Liver (tissue), 8 donors: ENCODE measurements at regions not wholly inside any gene's neighbourhood (a gene's known extent, or its start where the extent isn't known, plus 50 kb on each side); places are given as distances from the start of the nearest gene placed in this dataset.

Experiments used
- DNase-seq: peaks from one replicate; pipeline ENCODE4 v3.0.0-alpha.2; 2017; ENCODE audit warnings: low spot score
- H3K27ac ChIP-seq, 2 donors: one replicate each; pipeline ENCODE4 v1.7.0; 2013; ENCODE audit warnings: inconsistent platforms in 2 of 2, low read length in 2 of 2, control low read depth in 1 of 2, low read depth in 1 of 2, mild to moderate bottlenecking in 1 of 2
- H3K27me3 ChIP-seq, 4 donors: one replicate each; pipeline versions ENCODE4 v1.6.1 to v1.7.0; 2013; ENCODE audit warnings: low read length in 3 of 4, inconsistent platforms in 1 of 4, mild to moderate bottlenecking in 1 of 4, moderate library complexity in 1 of 4; ENCODE audit not compliant: control insufficient read depth in 4 of 4, insufficient read depth in 4 of 4
- H3K36me3 ChIP-seq, 4 donors: one replicate each; pipeline versions ENCODE4 v1.6.1 to v1.7.0; 2013; ENCODE audit warnings: low read length in 3 of 4, mild to moderate bottlenecking in 3 of 4, low read depth in 1 of 4, moderate library complexity in 1 of 4; ENCODE audit not compliant: control insufficient read depth in 4 of 4, insufficient read depth in 3 of 4
- H3K4me1 ChIP-seq, 4 donors: one replicate each; pipeline versions ENCODE4 v1.6.1 to v1.7.0; 2013; ENCODE audit warnings: low read length in 3 of 4, mild to moderate bottlenecking in 3 of 4, moderate library complexity in 1 of 4; ENCODE audit not compliant: control insufficient read depth in 4 of 4, insufficient read depth in 4 of 4
- H3K4me3 ChIP-seq, 3 donors: one replicate each; pipeline versions ENCODE4 v1.6.1 to v1.7.0; 2013; ENCODE audit warnings: low read length in 3 of 3, control low read depth in 1 of 3, low read depth in 1 of 3, mild to moderate bottlenecking in 1 of 3
- H3K9ac ChIP-seq, 2 donors: one replicate each; pipeline ENCODE4 v1.7.0; 2013; ENCODE audit warnings: low read length in 2 of 2, mild to moderate bottlenecking in 2 of 2, moderate library complexity in 2 of 2, control low read depth in 1 of 2, low read depth in 1 of 2
- H3K9me3 ChIP-seq, 4 donors: one replicate each; pipeline versions ENCODE4 v1.6.1 to v1.7.0; 2013; ENCODE audit warnings: low read length in 3 of 4; ENCODE audit not compliant: control insufficient read depth in 4 of 4
- ATF3 ChIP-seq: IDR thresholded peaks from 2 replicates; pipeline ENCODE4 v1.6.1; 2016; ENCODE audit warnings: antibody characterized with exemption
- EGR1 ChIP-seq, 2 donors: IDR thresholded peaks; 2 replicates each; pipeline ENCODE4 v1.6.1; 2016 to 2018; ENCODE audit warnings: antibody characterized with exemption in 2 of 2, low read depth in 2 of 2
- FOXA1 ChIP-seq: IDR thresholded peaks from 2 replicates; pipeline ENCODE4 v1.6.1; 2016; ENCODE audit warnings: antibody characterized with exemption
- FOXA2 ChIP-seq: IDR thresholded peaks from 2 replicates; pipeline ENCODE4 v1.6.1; 2016; ENCODE audit warnings: antibody characterized with exemption
- GABPA ChIP-seq, 2 donors: IDR thresholded peaks in 1 of 2; conservative IDR thresholded peaks in 1 of 2; 2 replicates each; pipeline ENCODE4 v1.6.1; 2016; ENCODE audit warnings: antibody characterized with exemption in 2 of 2, mild to moderate bottlenecking in 1 of 2, moderate library complexity in 1 of 2
- HNF4A ChIP-seq, 2 donors: conservative IDR thresholded peaks; 2 replicates each; pipeline ENCODE4 v1.6.1; 2016; ENCODE audit warnings: antibody characterized with exemption in 2 of 2, mild to moderate bottlenecking in 2 of 2
- JUND ChIP-seq, 2 donors: IDR thresholded peaks; 2 replicates each; pipeline ENCODE4 v1.6.1; 2016; ENCODE audit warnings: antibody characterized with exemption in 2 of 2
- MAX ChIP-seq: IDR thresholded peaks from 2 replicates; pipeline ENCODE4 v1.6.1; 2016; ENCODE audit warnings: antibody characterized with exemption
- NR2F2 ChIP-seq: IDR thresholded peaks from 2 replicates; pipeline ENCODE4 v1.6.1; 2016; ENCODE audit warnings: antibody characterized with exemption
- REST ChIP-seq: IDR thresholded peaks from 2 replicates; pipeline ENCODE4 v1.6.1; 2016; ENCODE audit warnings: antibody characterized with exemption, mild to moderate bottlenecking
- RXRA ChIP-seq, 2 donors: IDR thresholded peaks; 2 replicates each; pipeline ENCODE4 v1.6.1; 2017 to 2018; ENCODE audit warnings: antibody characterized with exemption in 2 of 2, mild to moderate bottlenecking in 1 of 2
- SP1 ChIP-seq: IDR thresholded peaks from 2 replicates; pipeline ENCODE4 v1.6.1; 2018; ENCODE audit warnings: antibody characterized with exemption, mild to moderate bottlenecking
- TAF1 ChIP-seq: conservative IDR thresholded peaks from 2 replicates; pipeline ENCODE4 v1.6.1; 2016; ENCODE audit warnings: antibody characterized with exemption, mild to moderate bottlenecking
- YY1 ChIP-seq: IDR thresholded peaks from 2 replicates; pipeline ENCODE4 v1.6.1; 2016; ENCODE audit warnings: antibody characterized with exemption, mild to moderate bottlenecking
- WGBS: extraction: QIAGEN DNeasy Blood & Tissue Kit; methylation state at CpG from one replicate; pipeline ENCODE4 v1.1.7; 2013; 5-methylcytosine and 5-hydroxymethylcytosine counted together
- TF ChIP-seq, protein P1 (sequence below): fragments of 150-350 bp; IDR thresholded peaks from 2 replicates; pipeline ENCODE4 v1.5.1; 2017; ENCODE audit warnings: improper control_type of control experiment, low read depth, low read length; ENCODE audit not compliant: missing input control
- donor health status: healthy.
- donor health status: healthy.
- donor health status: healthy.
- donor health status: healthy.
- donor health status: healthy.

- no peak for TF ChIP-seq ATF3
- no peak for TF ChIP-seq SP1
- no peak for TF ChIP-seq GABPA (IDR thresholded peaks at IDR 0.05 in 1 of 2, conservative IDR thresholded peaks at IDR 0.05 in 1 of 2)
- TF ChIP-seq JUND (IDR thresholded peaks at IDR 0.05): no peak
- no peak for TF ChIP-seq YY1
- no peak for TF ChIP-seq RXRA (IDR thresholded peaks at IDR 0.05)
- no peak for TF ChIP-seq TAF1
- no peak for TF ChIP-seq FOXA2
- TF ChIP-seq EGR1 (IDR thresholded peaks at IDR 0.05; ENCODE audit: low read depth in 2 of 2): no peak
- no peak for TF ChIP-seq HNF4A (conservative IDR thresholded peaks at IDR 0.05)
- Histone ChIP-seq H3K4me1 (peaks cover 0 to 5% (median 2%) of the 10 kb centered on the region in 4 donors), H3K36me3 (no peaks in the 10 kb centered on the region), H3K27ac (no peak overlapping the region), H3K9ac (no peak overlapping the region), H3K4me3 (no peak overlapping the region), H3K27me3 (no peaks in the 10 kb centered on the region), H3K9me3 (no peaks in the 10 kb centered on the region)
- WGBS: 97% methylated on average over 1 of the region's 1 CpG
- DNase-seq: no peak
These were observed 107.2 kb upstream of the DUSP10 start for GRCh38 chr1:221849110-221849509.

DNA sequence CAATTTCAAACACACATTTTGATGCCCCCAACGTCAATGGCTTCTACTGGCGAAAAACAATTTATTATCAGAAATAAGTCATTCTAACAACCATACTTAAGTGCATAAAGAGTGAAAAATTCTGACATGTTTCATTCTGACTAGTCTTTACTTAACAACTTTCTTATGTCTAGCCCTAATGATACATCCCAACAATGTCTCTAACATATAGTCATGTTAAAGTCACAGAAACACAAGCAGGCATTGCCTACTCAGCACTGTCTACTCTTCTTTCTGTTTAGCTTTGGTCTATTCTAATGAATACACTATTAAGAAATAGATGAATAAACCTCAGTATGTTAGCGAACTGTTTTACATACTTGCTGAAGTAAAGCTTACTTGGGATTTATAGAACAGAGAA lies 105.8 kb upstream of the DUSP10 start:
- Histone ChIP-seq H3K4me3 (no peak overlapping the region), H3K4me1 (peaks cover 0 to 5% (median 2%) of the 10 kb centered on the region in 4 donors), H3K27me3 (no peaks in the 10 kb centered on the region), H3K9ac (no peak overlapping the region), H3K27ac (no peak overlapping the region), H3K9me3 (no peaks in the 10 kb centered on the region), H3K36me3 (no peaks in the 10 kb centered on the region)
- DNase-seq: no peak
- no peak for TF ChIP-seq MAX
- no peak for TF ChIP-seq REST
- no peak for TF ChIP-seq HNF4A (conservative IDR thresholded peaks at IDR 0.05)
- TF ChIP-seq, protein P1, sequence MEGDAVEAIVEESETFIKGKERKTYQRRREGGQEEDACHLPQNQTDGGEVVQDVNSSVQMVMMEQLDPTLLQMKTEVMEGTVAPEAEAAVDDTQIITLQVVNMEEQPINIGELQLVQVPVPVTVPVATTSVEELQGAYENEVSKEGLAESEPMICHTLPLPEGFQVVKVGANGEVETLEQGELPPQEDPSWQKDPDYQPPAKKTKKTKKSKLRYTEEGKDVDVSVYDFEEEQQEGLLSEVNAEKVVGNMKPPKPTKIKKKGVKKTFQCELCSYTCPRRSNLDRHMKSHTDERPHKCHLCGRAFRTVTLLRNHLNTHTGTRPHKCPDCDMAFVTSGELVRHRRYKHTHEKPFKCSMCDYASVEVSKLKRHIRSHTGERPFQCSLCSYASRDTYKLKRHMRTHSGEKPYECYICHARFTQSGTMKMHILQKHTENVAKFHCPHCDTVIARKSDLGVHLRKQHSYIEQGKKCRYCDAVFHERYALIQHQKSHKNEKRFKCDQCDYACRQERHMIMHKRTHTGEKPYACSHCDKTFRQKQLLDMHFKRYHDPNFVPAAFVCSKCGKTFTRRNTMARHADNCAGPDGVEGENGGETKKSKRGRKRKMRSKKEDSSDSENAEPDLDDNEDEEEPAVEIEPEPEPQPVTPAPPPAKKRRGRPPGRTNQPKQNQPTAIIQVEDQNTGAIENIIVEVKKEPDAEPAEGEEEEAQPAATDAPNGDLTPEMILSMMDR: no peak
- TF ChIP-seq SP1: no peak
- no peak for TF ChIP-seq NR2F2
- TF ChIP-seq RXRA (IDR thresholded peaks at IDR 0.05): no peak
- no peak for TF ChIP-seq TAF1
- no peak for TF ChIP-seq FOXA1
- 91% methylated on average over 3 of the region's 3 CpGs for WGBS
